BLaER1 (cell line): ENCODE measurements at regions not wholly inside any gene's neighbourhood (a gene's known extent, or its start where the extent isn't known, plus 50 kb on each side); places are given as distances from the start of the nearest gene placed in this dataset.
"Not testable (repeated sequence)": the region's sequence is repeated elsewhere in the genome, so short reads cannot be mapped to it uniquely, and the experiment has no call there.

Experiments
- H3K27ac ChIP-seq: shearing (Covaris generic); formaldehyde crosslinking; 2 replicates; pipeline ENCODE4 v1.8.1; 2022
- H3K27me3 ChIP-seq: shearing (Covaris generic); formaldehyde crosslinking; 2 replicates; pipeline ENCODE4 v1.8.1; 2022
- H3K36me3 ChIP-seq: shearing (Covaris generic); formaldehyde crosslinking; 2 replicates; pipeline ENCODE4 v1.8.1; 2022
- H3K4me1 ChIP-seq: shearing (Covaris generic); formaldehyde crosslinking; 2 replicates; pipeline ENCODE4 v1.8.1; 2022
- H3K4me2 ChIP-seq: shearing (Covaris generic); formaldehyde crosslinking; 2 replicates; pipeline ENCODE4 v1.8.1; 2022
- H3K4me3 ChIP-seq: shearing (Covaris generic); formaldehyde crosslinking; 2 replicates; pipeline ENCODE4 v1.8.1; 2022
- H3K9ac ChIP-seq: shearing (Covaris generic); formaldehyde crosslinking; 2 replicates; pipeline ENCODE4 v1.8.1; 2022
- H3K9me3 ChIP-seq: shearing (Covaris generic); formaldehyde crosslinking; 2 replicates; pipeline ENCODE4 v1.8.1; 2022
- H4K20me1 ChIP-seq: shearing (Covaris generic); formaldehyde crosslinking; 2 replicates; pipeline ENCODE4 v1.8.1; 2022
- Cebpa-rat ChIP-seq: shearing (Covaris generic); IDR thresholded peaks from 2 replicates; pipeline ENCODE4 v1.8.1; 2022

DNA sequence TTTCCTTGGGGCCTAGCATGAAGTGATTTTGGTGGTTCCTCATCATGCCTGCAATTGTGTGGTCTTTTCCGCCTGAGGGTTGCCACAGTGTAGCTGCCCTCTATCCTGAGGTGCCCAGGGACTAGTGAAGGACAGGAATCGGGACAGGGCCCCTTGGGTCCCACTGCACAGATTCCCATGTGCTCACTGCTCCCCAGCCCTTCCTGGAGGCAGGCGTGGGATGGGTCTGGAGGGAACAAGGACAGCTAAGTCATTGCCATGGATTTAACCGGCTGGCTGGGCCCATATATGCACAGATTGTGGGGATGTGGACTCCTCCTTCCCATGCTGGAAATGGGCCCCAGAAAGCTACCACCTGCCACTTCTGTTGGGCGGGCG lies 122.3 kb upstream of the PITX1 start:
- H3K4me1 ChIP-seq, result no peaks in the 10 kb centered on the region
- H3K27me3 ChIP-seq, result no peaks in the 10 kb centered on the region
- no peak overlapping the region for H3K4me2 ChIP-seq
- H3K9ac ChIP-seq, result no peak overlapping the region
- H3K27ac ChIP-seq, result no peak overlapping the region
- H3K4me3 ChIP-seq, result no peak overlapping the region
- no peaks in the 10 kb centered on the region for H3K36me3 ChIP-seq
- TF ChIP-seq Cebpa-rat, result no peak
- no peaks in the 10 kb centered on the region for H4K20me1 ChIP-seq
- H3K9me3 ChIP-seq, result peaks cover 39% of the 10 kb centered on the region

GRCh38 chr5:135155616-135156214 lies 121.7 kb upstream of the PITX1 start:
- Histone ChIP-seq H3K36me3 (no peaks in the 10 kb centered on the region), H3K9me3 (peaks cover 39% of the 10 kb centered on the region), H4K20me1 (no peaks in the 10 kb centered on the region), H3K4me3 (no peak overlapping the region), H3K9ac (no peak overlapping the region), H3K27me3 (no peaks in the 10 kb centered on the region), H3K4me2 (no peak overlapping the region), H3K4me1 (no peaks in the 10 kb centered on the region), H3K27ac (no peak overlapping the region)
- TF ChIP-seq Cebpa-rat, result no peak

GRCh38 chr5:135154961-135155360 lies 120.9 kb upstream of the PITX1 start:
- Histone ChIP-seq H3K4me3 (no peak overlapping the region), H3K27ac (no peak overlapping the region), H3K4me2 (no peak overlapping the region), H3K27me3 (no peaks in the 10 kb centered on the region), H3K9ac (no peak overlapping the region), H4K20me1 (no peaks in the 10 kb centered on the region), H3K9me3 (peaks cover 32% of the 10 kb centered on the region), H3K4me1 (no peaks in the 10 kb centered on the region), H3K36me3 (no peaks in the 10 kb centered on the region)
- no peak for TF ChIP-seq Cebpa-rat

- Histone ChIP-seq H3K9me3 (peaks cover 24% of the 10 kb centered on the region), H3K27me3 (no peaks in the 10 kb centered on the region), H3K4me2 (no peak overlapping the region), H3K27ac (no peak overlapping the region), H3K9ac (no peak overlapping the region), H3K4me3 (no peak overlapping the region), H3K36me3 (no peaks in the 10 kb centered on the region), H4K20me1 (no peaks in the 10 kb centered on the region), H3K4me1 (no peaks in the 10 kb centered on the region)
- no peak for TF ChIP-seq Cebpa-rat
Measured at GRCh38 chr5:135154197-135154596, 120.2 kb upstream of the PITX1 start.

DNA sequence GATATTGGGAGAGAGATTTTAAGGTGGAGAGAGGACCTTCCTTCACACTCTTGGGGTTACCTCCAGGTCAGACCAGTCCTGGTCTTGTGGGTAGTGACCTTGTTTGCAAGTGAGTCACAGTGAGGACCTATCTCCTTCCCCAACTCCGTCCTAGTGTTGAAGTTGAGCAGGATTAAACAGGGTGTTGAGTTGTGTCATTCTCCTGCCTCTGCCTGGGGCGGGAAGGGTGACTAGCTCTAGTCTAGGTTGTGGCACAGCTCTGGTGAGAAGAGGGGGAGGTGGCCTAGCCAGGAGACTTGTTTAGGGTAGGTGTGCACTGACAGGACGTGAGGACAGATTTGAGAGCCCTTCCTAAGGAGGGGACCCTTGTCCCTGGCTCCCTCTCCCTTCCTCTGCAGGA lies 119.6 kb upstream of the PITX1 start:
- no peak overlapping the region for H3K4me2 ChIP-seq
- H3K9me3 ChIP-seq, result peaks cover 19% of the 10 kb centered on the region
- no peak overlapping the region for H3K27ac ChIP-seq
- no peak for TF ChIP-seq Cebpa-rat
- H3K4me1 ChIP-seq, result no peaks in the 10 kb centered on the region
- no peak overlapping the region for H3K4me3 ChIP-seq
- H3K27me3 ChIP-seq, result no peaks in the 10 kb centered on the region
- no peak overlapping the region for H3K9ac ChIP-seq
- H4K20me1 ChIP-seq, result no peaks in the 10 kb centered on the region
- no peaks in the 10 kb centered on the region for H3K36me3 ChIP-seq

DNA sequence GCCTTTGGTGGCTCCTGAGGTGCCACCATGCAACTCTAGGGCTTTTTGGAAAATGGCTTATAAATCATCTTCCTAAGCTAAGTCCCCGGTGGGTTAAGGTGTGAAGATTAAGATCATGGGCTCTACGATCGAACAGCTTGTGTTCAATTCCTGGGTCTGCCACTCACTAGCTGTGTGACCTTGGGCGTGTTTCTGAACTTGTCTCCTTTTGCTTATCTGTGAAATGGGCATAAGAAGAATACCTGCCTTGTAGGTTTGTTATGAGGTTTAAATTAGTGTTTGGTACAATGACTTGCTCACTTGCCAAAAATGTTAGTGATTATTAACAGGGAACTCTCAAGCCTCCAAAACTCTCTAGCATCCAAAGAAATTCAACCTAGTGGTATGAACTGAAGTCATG lies 119.2 kb upstream of the PITX1 start:
- Histone ChIP-seq H3K4me1 (no peaks in the 10 kb centered on the region), H3K4me3 (no peak overlapping the region), H3K27ac (no peak overlapping the region), H4K20me1 (no peaks in the 10 kb centered on the region), H3K4me2 (no peak overlapping the region), H3K36me3 (no peaks in the 10 kb centered on the region), H3K9me3 (peaks cover 15% of the 10 kb centered on the region), H3K27me3 (no peaks in the 10 kb centered on the region), H3K9ac (no peak overlapping the region)
- TF ChIP-seq Cebpa-rat, result no peak

DNA sequence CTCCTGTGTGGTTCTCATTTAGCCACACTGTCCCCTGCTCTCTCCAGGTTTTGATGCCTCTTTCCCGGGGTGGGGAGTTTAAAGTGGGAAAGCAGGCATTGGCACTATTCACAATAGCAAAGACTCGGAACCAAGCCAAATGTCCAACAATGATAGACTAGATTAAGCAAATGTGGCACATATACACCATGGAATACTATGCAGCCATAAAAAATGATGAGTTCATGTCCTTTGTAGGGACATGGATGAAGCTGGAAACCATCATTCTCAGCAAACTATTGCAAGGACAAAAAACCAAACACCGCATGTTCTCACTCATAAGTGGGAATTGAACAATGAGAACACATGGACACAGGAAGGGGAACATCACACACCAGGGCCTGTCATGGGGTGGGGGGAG lies 117.6 kb upstream of the PITX1 start:
- H3K27me3 ChIP-seq, result not testable (repeated sequence)

GRCh38 chr5:135151256-135151655 lies 117.2 kb upstream of the PITX1 start:
- no peaks in the 10 kb centered on the region for H3K36me3 ChIP-seq
- no peaks in the 10 kb centered on the region for H3K4me1 ChIP-seq
- H3K4me3 ChIP-seq, result no peak overlapping the region
- H3K27me3 ChIP-seq, result no peaks in the 10 kb centered on the region
- H3K27ac ChIP-seq, result no peak overlapping the region
- no peak overlapping the region for H3K4me2 ChIP-seq
- peaks cover 11% of the 10 kb centered on the region for H3K9me3 ChIP-seq
- no peaks in the 10 kb centered on the region for H4K20me1 ChIP-seq
- no peak for TF ChIP-seq Cebpa-rat
- no peak overlapping the region for H3K9ac ChIP-seq

More for the DNA sequence above, 117.6 kb upstream of the PITX1 start:
- peaks cover 11% of the 10 kb centered on the region for H3K9me3 ChIP-seq
- H3K4me3 ChIP-seq, H3K27ac ChIP-seq, H3K4me2 ChIP-seq, H4K20me1 ChIP-seq, H3K4me1 ChIP-seq, H3K36me3 ChIP-seq, H3K9ac ChIP-seq: not testable (repeated sequence)

- Histone ChIP-seq H3K36me3 (no peaks in the 10 kb centered on the region), H4K20me1 (no peaks in the 10 kb centered on the region), H3K4me1 (no peaks in the 10 kb centered on the region), H3K27me3 (no peaks in the 10 kb centered on the region), H3K4me2 (no peak overlapping the region), H3K9ac (no peak overlapping the region), H3K4me3 (no peak overlapping the region), H3K27ac (no peak overlapping the region), H3K9me3 (peaks cover 11% of the 10 kb centered on the region)
- TF ChIP-seq Cebpa-rat, result no peak
Measured at GRCh38 chr5:135150767-135151166, 116.7 kb upstream of the PITX1 start.

DNA sequence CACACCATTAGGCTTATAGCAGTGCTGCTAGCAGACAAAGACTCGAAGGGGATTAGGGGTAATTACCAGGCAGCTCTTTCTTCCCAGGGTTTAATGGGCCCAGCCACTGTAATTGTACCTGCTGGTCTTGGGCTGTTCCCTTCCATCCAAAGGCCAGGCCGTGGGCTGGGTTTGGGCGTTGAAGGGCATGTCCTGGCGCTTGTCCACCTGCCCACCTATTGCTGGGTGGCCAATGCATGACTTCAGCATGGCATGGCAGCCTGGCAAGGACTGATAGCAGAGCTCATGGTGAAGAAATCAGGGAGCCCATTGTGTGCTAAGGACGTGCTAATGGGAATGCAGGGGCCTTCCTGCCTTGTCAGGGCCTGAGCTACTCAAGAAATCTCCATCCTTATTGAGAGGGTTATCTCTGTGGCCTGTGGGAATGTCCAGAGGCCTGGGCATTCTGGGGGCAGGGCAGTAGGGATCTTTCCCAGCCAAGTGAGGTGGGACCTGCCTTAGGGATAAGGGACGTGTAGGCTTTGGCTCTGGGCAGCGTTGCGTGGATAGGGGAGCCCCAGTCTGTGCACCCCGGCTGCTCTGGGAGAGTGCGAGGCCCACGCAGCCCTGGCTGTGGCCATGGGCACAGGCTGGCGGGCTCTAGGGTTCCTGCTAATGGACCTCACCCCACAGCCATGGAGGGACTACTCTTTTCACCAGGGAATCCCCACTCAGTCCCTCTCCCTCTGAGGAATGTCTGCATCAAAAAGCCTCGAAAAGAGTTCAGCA lies 116.1 kb upstream of the PITX1 start:
- TF ChIP-seq Cebpa-rat, result no peak
- Histone ChIP-seq H3K9me3 (peaks cover 11% of the 10 kb centered on the region), H3K27me3 (no peaks in the 10 kb centered on the region), H3K4me3 (no peak overlapping the region), H3K27ac (no peak overlapping the region), H3K36me3 (no peaks in the 10 kb centered on the region), H4K20me1 (no peaks in the 10 kb centered on the region), H3K9ac (no peak overlapping the region), H3K4me2 (no peak overlapping the region), H3K4me1 (no peaks in the 10 kb centered on the region)
